Stomach smooth muscle (tissue), 2 donors: ENCODE measurements at regions not wholly inside any gene's neighbourhood (a gene's known extent, or its start where the extent isn't known, plus 50 kb on each side); places are given as distances from the start of the nearest gene placed in this dataset.
"Not testable (repeated sequence)": the region's sequence is repeated elsewhere in the genome, so short reads cannot be mapped to it uniquely, and the experiment has no call there.

Experiments used
- H3K27ac ChIP-seq: one replicate; pipeline ENCODE4 v1.7.0; 2013; ENCODE audit warnings: mild to moderate bottlenecking, low read length, inconsistent platforms
- H3K27me3 ChIP-seq, 2 donors: one replicate each; pipeline ENCODE4 v1.7.0; 2013; ENCODE audit warnings: low read length in 2 of 2; ENCODE audit not compliant: insufficient read depth in 2 of 2, control insufficient read depth in 1 of 2
- H3K36me3 ChIP-seq, 2 donors: one replicate each; pipeline ENCODE4 v1.7.0; 2013; ENCODE audit warnings: low read length in 2 of 2; ENCODE audit not compliant: control insufficient read depth in 2 of 2, insufficient read depth in 2 of 2
- H3K4me1 ChIP-seq: one replicate; pipeline ENCODE4 v1.7.0; 2013; ENCODE audit warnings: low read length; ENCODE audit not compliant: control insufficient read depth, insufficient read depth
- H3K4me3 ChIP-seq, 2 donors: one replicate each; pipeline ENCODE4 v1.7.0; 2013; ENCODE audit warnings: low read length in 2 of 2
- H3K9ac ChIP-seq, 2 donors: one replicate each; pipeline ENCODE4 v1.7.0; 2013; ENCODE audit warnings: low read length in 2 of 2, mild to moderate bottlenecking in 1 of 2
- H3K9me3 ChIP-seq, 2 donors: one replicate each; pipeline ENCODE4 v1.7.0; 2013; ENCODE audit warnings: low read length in 2 of 2; ENCODE audit not compliant: control insufficient read depth in 2 of 2
- donor health status: healthy.
- donor health status: Pancreatic carcinoma.

- Histone ChIP-seq H3K9ac (no peak overlapping the region), H3K27ac (no peak overlapping the region), H3K4me1 (no peaks in the 10 kb centered on the region), H3K9me3 (no peaks in the 10 kb centered on the region), H3K27me3 (peaks cover 0 to 3% of the 10 kb centered on the region in 2 donors), H3K4me3 (no peak overlapping the region), H3K36me3 (no peaks in the 10 kb centered on the region)
Measured at GRCh38 chr14:106003351-106003750, 477.0 kb downstream of the TMEM121 start.

DNA sequence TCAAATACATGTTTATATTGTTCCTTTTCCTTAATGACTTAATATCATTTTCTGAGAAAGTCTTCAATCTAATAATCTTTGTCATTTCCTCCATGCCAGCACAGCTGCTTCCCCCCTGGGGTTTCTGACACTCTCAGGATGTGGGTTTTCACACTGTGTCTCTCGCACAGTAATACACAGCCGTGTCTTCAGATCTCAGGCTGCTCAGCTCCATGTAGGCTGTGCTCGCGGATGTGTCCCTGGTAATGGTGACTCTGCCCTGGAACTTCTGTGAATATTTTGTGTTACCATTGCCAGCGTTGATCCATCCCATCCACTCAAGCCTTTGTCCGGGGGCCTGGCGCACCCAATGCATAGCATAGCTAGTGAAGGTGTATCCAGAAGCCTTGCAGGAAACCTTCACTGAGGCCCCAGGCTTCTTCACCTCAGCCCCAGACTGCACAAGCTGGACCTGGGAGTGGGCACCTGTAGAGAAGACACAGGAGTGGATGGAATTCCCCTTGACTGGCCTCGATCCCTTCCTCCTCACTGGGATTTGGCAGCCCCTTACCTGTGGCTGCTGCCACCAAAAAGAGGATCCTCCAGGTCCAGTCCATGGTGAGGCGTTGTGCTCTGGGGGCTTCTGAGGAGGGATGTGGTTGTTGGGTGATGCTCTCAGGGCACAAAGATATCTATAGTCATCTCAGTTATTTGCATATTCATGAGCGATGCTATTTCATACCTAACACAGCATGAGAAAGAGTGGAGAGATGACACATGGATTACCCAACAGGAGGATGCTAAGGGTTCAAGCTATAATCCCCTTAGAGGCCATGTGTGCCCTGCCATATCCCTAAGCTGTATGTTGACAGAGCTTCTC, 478.8 kb downstream of the TMEM121 start:
- H3K27ac ChIP-seq, H3K9me3 ChIP-seq, H3K36me3 ChIP-seq, H3K4me1 ChIP-seq, H3K9ac ChIP-seq, H3K4me3 ChIP-seq, H3K27me3 ChIP-seq: not testable (repeated sequence)

DNA sequence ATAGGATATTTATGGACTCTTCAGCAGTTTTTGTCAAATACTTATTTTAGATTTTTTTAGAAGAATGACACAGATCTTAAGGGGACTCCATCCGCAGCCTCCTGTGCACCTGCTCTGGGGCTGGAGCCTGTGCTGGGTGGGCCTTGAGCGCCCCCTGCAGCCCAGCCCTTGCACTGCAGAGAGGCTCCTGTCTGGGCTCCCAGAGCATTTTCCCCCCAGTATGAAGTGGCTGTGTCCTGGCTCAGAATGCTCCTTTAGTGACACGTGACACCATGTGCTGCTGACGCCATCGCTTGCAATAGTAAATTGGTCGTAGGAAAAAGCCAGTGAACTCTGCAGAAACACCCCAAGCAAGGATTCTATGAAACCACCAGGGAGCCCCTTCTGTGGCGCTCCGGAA, 479.7 kb downstream of the TMEM121 start:
- H3K27ac ChIP-seq, H3K4me1 ChIP-seq, H3K4me3 ChIP-seq, H3K36me3 ChIP-seq, H3K27me3 ChIP-seq, H3K9me3 ChIP-seq, H3K9ac ChIP-seq: not testable (repeated sequence)

DNA sequence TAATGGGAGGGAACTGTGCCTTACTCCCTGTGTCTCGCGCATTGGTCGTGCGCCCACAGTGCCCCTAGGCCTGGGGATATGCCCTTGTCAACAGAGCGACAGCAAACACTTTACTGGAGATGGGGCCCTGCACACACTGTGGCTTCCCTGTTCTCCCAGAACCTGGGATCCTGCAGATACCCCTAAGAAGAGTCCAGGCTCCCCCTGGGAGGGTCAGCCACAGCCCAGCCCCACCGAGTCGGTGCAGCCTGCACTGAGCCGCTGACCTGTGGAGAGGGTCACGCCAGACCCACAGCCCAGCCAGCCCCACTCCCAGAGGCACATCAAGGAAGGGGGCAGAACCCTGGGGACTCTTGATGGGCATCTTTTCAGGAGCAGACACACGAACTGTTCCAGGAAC, 480.3 kb downstream of the TMEM121 start:
- not testable (repeated sequence) for H3K9ac ChIP-seq, H3K27ac ChIP-seq, H3K4me3 ChIP-seq, H3K27me3 ChIP-seq, H3K9me3 ChIP-seq, H3K4me1 ChIP-seq, H3K36me3 ChIP-seq

GRCh38 chr14:106010783-106011182, 484.4 kb downstream of the TMEM121 start:
- peaks cover 0 to 8% of the 10 kb centered on the region in 2 donors for H3K27me3 ChIP-seq
- H3K4me1 ChIP-seq: no peaks in the 10 kb centered on the region
- no peak overlapping the region for H3K27ac ChIP-seq
- H3K36me3 ChIP-seq: no peaks in the 10 kb centered on the region
- no peak overlapping the region for H3K4me3 ChIP-seq
- H3K9ac ChIP-seq: no peak overlapping the region
- H3K9me3 ChIP-seq: no peaks in the 10 kb centered on the region

GRCh38 chr14:106011631-106012360, 485.4 kb downstream of the TMEM121 start:
- H3K27ac ChIP-seq, H3K9me3 ChIP-seq, H3K36me3 ChIP-seq, H3K9ac ChIP-seq, H3K27me3 ChIP-seq, H3K4me1 ChIP-seq, H3K4me3 ChIP-seq: not testable (repeated sequence)

GRCh38 chr14:106012361-106012725, 486.0 kb downstream of the TMEM121 start:
- not testable (repeated sequence) for H3K4me3 ChIP-seq, H3K9ac ChIP-seq, H3K27me3 ChIP-seq, H3K9me3 ChIP-seq, H3K36me3 ChIP-seq, H3K27ac ChIP-seq, H3K4me1 ChIP-seq

GRCh38 chr14:106013879-106014376, 487.5 kb downstream of the TMEM121 start:
- no peak overlapping the region for H3K4me3 ChIP-seq
- H3K27me3 ChIP-seq: peaks cover 0 to 5% of the 10 kb centered on the region in 2 donors
- H3K36me3 ChIP-seq: no peaks in the 10 kb centered on the region
- no peak overlapping the region for H3K9ac ChIP-seq
- H3K9me3 ChIP-seq: no peaks in the 10 kb centered on the region
- no peak overlapping the region for H3K27ac ChIP-seq
- H3K4me1 ChIP-seq: no peaks in the 10 kb centered on the region

DNA sequence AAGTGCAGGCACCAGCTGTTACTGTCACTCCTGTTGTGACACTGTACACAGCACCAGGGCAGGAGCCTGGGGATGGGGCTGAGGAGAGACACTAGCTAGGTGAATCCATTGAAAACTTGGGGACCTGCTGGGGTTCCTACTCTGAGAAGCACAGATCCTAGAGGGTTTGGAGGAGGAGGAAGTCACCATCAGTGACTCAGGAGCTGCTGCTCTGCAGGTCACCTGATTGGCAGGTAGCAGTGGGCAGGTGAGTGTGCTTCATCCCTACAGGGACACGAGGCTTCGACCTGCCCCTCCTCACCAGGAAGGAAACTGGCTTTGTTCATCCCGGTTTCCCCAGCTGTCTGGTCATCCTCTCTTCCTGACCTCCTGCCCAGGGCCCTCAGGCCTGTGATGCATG, 491.6 kb downstream of the TMEM121 start:
- not testable (repeated sequence) for H3K4me1 ChIP-seq, H3K27ac ChIP-seq, H3K27me3 ChIP-seq, H3K9ac ChIP-seq, H3K36me3 ChIP-seq, H3K4me3 ChIP-seq, H3K9me3 ChIP-seq

- Histone ChIP-seq H3K27me3 (no peaks in the 10 kb centered on the region), H3K9me3 (no peaks in the 10 kb centered on the region), H3K9ac (no peak overlapping the region), H3K4me3 (no peak overlapping the region), H3K4me1 (no peaks in the 10 kb centered on the region), H3K36me3 (no peaks in the 10 kb centered on the region), H3K27ac (no peak overlapping the region)
Measured at GRCh38 chr14:106021832-106022231, 495.4 kb downstream of the TMEM121 start.

DNA sequence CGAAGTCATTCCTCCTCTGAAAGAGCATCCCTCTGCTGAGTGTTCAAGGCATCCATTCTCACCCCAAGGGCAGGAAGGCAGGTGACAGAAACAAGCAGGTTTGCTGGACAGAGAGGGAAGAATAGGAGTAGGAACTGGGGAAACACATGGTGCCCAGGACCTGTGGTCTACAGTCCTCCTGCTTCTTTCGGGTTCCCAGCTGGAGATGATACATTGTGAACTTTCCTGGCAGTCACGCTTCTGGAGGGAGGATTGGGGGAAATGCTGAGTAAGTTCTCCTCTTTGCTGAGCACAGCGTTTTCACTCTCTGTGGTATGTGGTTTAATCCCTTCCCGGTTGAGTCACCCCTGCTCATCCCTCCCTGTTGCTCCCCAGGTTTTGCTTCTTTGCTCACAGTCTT, 496.3 kb downstream of the TMEM121 start:
- not testable (repeated sequence) for H3K4me1 ChIP-seq, H3K27ac ChIP-seq, H3K36me3 ChIP-seq, H3K4me3 ChIP-seq, H3K9me3 ChIP-seq, H3K27me3 ChIP-seq, H3K9ac ChIP-seq
